CD14-positive monocyte (primary cell): ENCODE measurements at regions not wholly inside any gene's neighbourhood (a gene's known extent, or its start where the extent isn't known, plus 50 kb on each side); places are given as distances from the start of the nearest gene placed in this dataset.

Experiments used
- DNase-seq, 3 donors: peaks; one replicate each; pipeline ENCODE4 v3.0.0-alpha.2; 2011 to 2022
- H2AFZ ChIP-seq: 2 replicates; pipeline ENCODE4 v1.6.0; 2012; ENCODE audit warnings: mild to moderate bottlenecking, low read depth, low read length, inconsistent platforms; ENCODE audit not compliant: insufficient read depth, poor library complexity, severe bottlenecking
- H3K27ac ChIP-seq, 2 donors: 1 replicate in 1 of 2; 2 replicates in 1 of 2; pipeline ENCODE4 v1.5.1; 2012 to 2013; ENCODE audit warnings: low read length in 2 of 2, control low read depth in 1 of 2, inconsistent platforms in 1 of 2, low read depth in 1 of 2, mild to moderate bottlenecking in 1 of 2
- H3K27me3 ChIP-seq, 2 donors: one replicate each; pipeline versions ENCODE4 v1.6.0 to v1.6.1; 2011 to 2013; ENCODE audit warnings: low read length in 2 of 2; ENCODE audit not compliant: control insufficient read depth in 2 of 2, insufficient read depth in 2 of 2
- H3K36me3 ChIP-seq, 2 donors: replicated peaks in 1 of 2; 1 replicate in 1 of 2; 2 replicates in 1 of 2; pipeline versions ENCODE4 v1.5.1 to v1.6.1; 2012 to 2013; ENCODE audit warnings: low read length in 2 of 2, control low read depth in 1 of 2, inconsistent platforms in 1 of 2, mild to moderate bottlenecking in 1 of 2; ENCODE audit not compliant: insufficient read depth in 2 of 2, control insufficient read depth in 1 of 2
- H3K4me1 ChIP-seq, 2 donors: 1 replicate in 1 of 2; 2 replicates in 1 of 2; pipeline versions ENCODE4 v1.5.1 to v1.6.1; 2012 to 2013; ENCODE audit warnings: low read length in 2 of 2, control low read depth in 1 of 2, inconsistent platforms in 1 of 2, mild to moderate bottlenecking in 1 of 2, moderate library complexity in 1 of 2; ENCODE audit not compliant: insufficient read depth in 2 of 2, control insufficient read depth in 1 of 2
- H3K4me2 ChIP-seq: replicated peaks from 2 replicates; pipeline ENCODE3; 2012; ENCODE audit warnings: low read length, moderate library complexity, mild to moderate bottlenecking; ENCODE audit not compliant: poor library complexity, severe bottlenecking; ENCODE audit errors: extremely low read depth
- H3K4me3 ChIP-seq, 3 experiments: fragments of 200-600 bp in 1 of 3; sonication (generic) in 1 of 3; replicated peaks in 1 of 3; 1 replicate in 2 of 3; 2 replicates in 1 of 3; pipeline ENCODE4 v1.5.1; 2011 to 2013; ENCODE audit warnings: low read length in 3 of 3, mild to moderate bottlenecking in 3 of 3, control low read depth in 2 of 3, low read depth in 2 of 3, inconsistent platforms in 1 of 3, moderate library complexity in 1 of 3
- H3K79me2 ChIP-seq: 2 replicates; pipeline ENCODE4 v1.6.0; 2012; ENCODE audit warnings: mild to moderate bottlenecking, control low read depth, inconsistent platforms, low read length, moderate library complexity; ENCODE audit not compliant: insufficient read depth
- H3K9ac ChIP-seq: 2 replicates; pipeline ENCODE4 v1.6.0; 2017; ENCODE audit warnings: low read length, mild to moderate bottlenecking; ENCODE audit not compliant: insufficient read depth, poor library complexity, severe bottlenecking
- H3K9me3 ChIP-seq, 2 donors: replicated peaks in 1 of 2; 1 replicate in 1 of 2; 2 replicates in 1 of 2; pipeline versions ENCODE4 v1.5.1 to v1.6.1; 2012 to 2013; ENCODE audit warnings: low read length in 2 of 2, control low read depth in 1 of 2; ENCODE audit not compliant: control insufficient read depth in 1 of 2, insufficient read depth in 1 of 2
- H4K20me1 ChIP-seq: 2 replicates; pipeline ENCODE4 v1.6.0; 2012; ENCODE audit warnings: mild to moderate bottlenecking, low read length, control low read depth, moderate library complexity; ENCODE audit not compliant: insufficient read depth
- H3K27ac Mint-ChIP-seq, 7 donors: one replicate each; pipeline ENCODE4 v1.8.0; 2020; ENCODE audit warnings: mild to moderate bottlenecking in 7 of 7, mixed read lengths in 7 of 7, moderate library complexity in 6 of 7, inconsistent platforms in 2 of 7
- H3K27me3 Mint-ChIP-seq, 3 donors: one replicate each; pipeline ENCODE4 v1.8.0; 2021 to 2022; ENCODE audit warnings: low read depth in 3 of 3, mild to moderate bottlenecking in 3 of 3, mixed read lengths in 3 of 3, moderate library complexity in 3 of 3, inconsistent platforms in 1 of 3
- H3K36me3 Mint-ChIP-seq, 2 donors: one replicate each; pipeline ENCODE4 v1.8.0; 2020; ENCODE audit warnings: mixed read lengths in 2 of 2, inconsistent platforms in 1 of 2, mild to moderate bottlenecking in 1 of 2
- H3K4me1 Mint-ChIP-seq: one replicate; pipeline ENCODE4 v1.8.0; 2020; ENCODE audit warnings: mild to moderate bottlenecking, mixed read lengths
- H3K4me3 Mint-ChIP-seq, 2 donors: one replicate each; pipeline ENCODE4 v1.8.0; 2020; ENCODE audit warnings: mild to moderate bottlenecking in 2 of 2, mixed read lengths in 2 of 2, moderate library complexity in 1 of 2
- H3K9me3 Mint-ChIP-seq, 7 donors: one replicate each; pipeline ENCODE4 v1.8.0; 2020 to 2022; ENCODE audit warnings: mixed read lengths in 7 of 7, mild to moderate bottlenecking in 6 of 7, moderate library complexity in 6 of 7, inconsistent platforms in 2 of 7
- CTCF ChIP-seq: fragments of 200-600 bp; IDR thresholded peaks from one replicate; pipeline ENCODE4 v1.8.0; 2022; ENCODE audit warnings: antibody characterized with exemption, mild to moderate bottlenecking
- WGBS: methylation state at CpG from one replicate; pipeline ENCODE4 v1.1.5; 2013; ENCODE audit warnings: missing lambda C conversion rate; ENCODE audit not compliant: insufficient coverage; 5-methylcytosine and 5-hydroxymethylcytosine counted together
- intact Hi-C, 2 donors: fragments of 100-400 bp; cut with micrococcal nuclease; formaldehyde crosslinking; loops; one replicate each; pipeline versions ENCODE4 v1.15.0 to v1.15.1; 2023

DNA sequence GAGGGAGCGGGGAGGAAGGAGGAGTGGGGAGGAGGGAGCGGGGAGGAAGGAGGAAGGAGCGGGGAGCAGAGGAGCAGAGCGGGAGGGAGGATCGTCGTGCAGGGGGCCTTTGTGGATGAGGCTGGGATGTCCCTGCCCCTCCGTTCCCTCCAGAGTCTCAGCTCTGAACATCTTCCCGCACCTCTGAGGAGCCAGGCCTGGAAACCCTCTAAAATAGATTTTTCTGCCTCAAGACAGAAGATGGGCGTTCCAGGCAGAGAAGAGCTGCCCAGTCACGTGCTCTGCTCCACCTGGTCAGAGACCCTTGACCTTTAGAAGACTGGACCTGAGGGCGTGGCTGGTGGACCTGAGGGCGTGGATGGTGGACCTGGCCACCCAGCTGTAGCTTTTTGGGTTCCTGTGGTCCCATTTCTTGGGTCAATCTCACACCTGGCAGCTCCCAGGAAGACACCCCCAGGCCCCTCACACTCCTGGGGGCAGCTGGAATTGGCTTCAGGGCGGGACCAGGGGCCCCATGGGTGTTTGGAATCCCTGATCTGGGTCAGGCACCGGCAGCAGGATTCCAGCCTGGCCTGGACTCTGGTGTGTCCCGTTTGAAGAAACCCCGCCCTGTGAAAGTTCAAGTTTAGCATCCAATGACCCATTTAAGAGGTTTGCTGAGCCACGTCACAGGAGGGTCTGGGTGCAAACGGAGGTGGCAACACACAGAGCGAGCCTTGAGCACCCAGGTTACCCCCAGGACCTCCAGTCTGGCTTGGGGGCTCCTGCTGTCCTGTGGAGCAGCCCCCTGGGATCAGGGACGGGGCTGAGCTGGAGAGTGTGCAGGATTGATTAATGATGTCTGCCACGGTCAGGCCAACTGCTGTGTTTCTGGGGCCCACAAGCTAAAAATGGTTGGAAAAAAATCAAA, 96.9 kb upstream of the BHLHE23 start:
- no peak overlapping the region for H3K4me3 ChIP-seq

More for the DNA sequence above, 96.9 kb upstream of the BHLHE23 start:
- no peak for DNase-seq
- Mint-ChIP-seq H3K4me3 (peak overlapping the region in 1 of 2 donors; percentile 47), H3K27me3 (peaks cover 12 to 38% (median 27%) of the 10 kb centered on the region in 3 donors), H3K4me1 (peaks cover 7% of the 10 kb centered on the region), H3K9me3 (peaks cover 7 to 34% (median 19%) of the 10 kb centered on the region in 7 donors), H3K27ac (no peak overlapping the region), H3K36me3 (no peaks in the 10 kb centered on the region)
- H3K9me3 ChIP-seq = peaks cover 0 to 32% of the 10 kb centered on the region in 2 donors
- peaks cover 3 to 14% of the 10 kb centered on the region in 2 donors for H3K4me1 ChIP-seq
- no peaks in the 10 kb centered on the region for H3K36me3 ChIP-seq
- intact Hi-C loops = no loop called here
- no peak overlapping the region for H3K9ac ChIP-seq
- no peak overlapping the region for H3K27ac ChIP-seq
- H4K20me1 ChIP-seq = no peaks in the 10 kb centered on the region
- no peaks in the 10 kb centered on the region for H3K79me2 ChIP-seq
- no peak for TF ChIP-seq CTCF
- H2AFZ ChIP-seq = no peak overlapping the region
- no peak overlapping the region for H3K4me2 ChIP-seq
- H3K27me3 ChIP-seq = peaks cover 0 to 14% of the 10 kb centered on the region in 2 donors
- 79% methylated on average over 12 of the region's 21 CpGs for WGBS
